Nephron (organoid): ENCODE measurements at regions not wholly inside any gene's neighbourhood (a gene's known extent, or its start where the extent isn't known, plus 50 kb on each side); places are given as distances from the start of the nearest gene placed in this dataset.

Experiments used
- H3K27ac Mint-ChIP-seq, 3 experiments: 2 replicates each; pipeline ENCODE4 v1.8.0; 2020; ENCODE audit warnings: mixed read lengths in 3 of 3, mild to moderate bottlenecking in 2 of 3, moderate library complexity in 1 of 3
- H3K27me3 Mint-ChIP-seq: 2 replicates; pipeline ENCODE4 v1.8.0; 2021; ENCODE audit warnings: low read depth, mild to moderate bottlenecking, moderate library complexity, mixed read lengths
- H3K36me3 Mint-ChIP-seq: 2 replicates; pipeline ENCODE4 v1.8.0; 2020; ENCODE audit warnings: low read depth, mixed read lengths
- H3K4me1 Mint-ChIP-seq: 2 replicates; pipeline ENCODE4 v1.8.0; 2020; ENCODE audit warnings: mixed read lengths
- H3K4me3 Mint-ChIP-seq, 3 experiments: 2 replicates each; pipeline ENCODE4 v1.8.0; 2020; ENCODE audit warnings: mild to moderate bottlenecking in 3 of 3, mixed read lengths in 3 of 3, moderate library complexity in 2 of 3
- H3K9me3 Mint-ChIP-seq: 2 replicates; pipeline ENCODE4 v1.8.0; 2020; ENCODE audit warnings: mixed read lengths
- TF ChIP-seq, protein P1 (sequence below), 3 experiments: fragments of 200-600 bp; sonication (generic); IDR thresholded peaks; one replicate each; pipeline ENCODE4 v1.5.0; 2021; ENCODE audit warnings: antibody characterized with exemption in 3 of 3; ENCODE audit not compliant: unreplicated experiment in 3 of 3

DNA sequence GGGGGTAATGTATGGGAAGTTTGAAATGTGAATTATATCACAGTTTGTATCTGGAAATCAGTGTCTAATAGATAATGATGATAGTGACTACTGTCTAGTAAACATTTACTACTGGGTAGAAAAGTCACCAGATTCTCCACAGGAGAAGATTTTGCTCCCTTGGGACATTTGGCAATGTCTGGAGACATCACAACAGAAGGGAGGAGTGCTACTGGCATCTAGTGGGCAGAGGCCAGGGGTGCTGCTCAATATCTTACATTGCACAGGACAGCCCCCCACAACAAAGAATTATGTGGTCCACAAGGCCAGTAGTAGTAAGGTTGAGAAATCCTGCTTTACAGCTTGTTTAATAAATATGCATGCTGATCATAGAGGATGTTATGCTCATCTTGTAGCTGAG, 92.3 kb upstream of the PRPS1L1 start:
- TF ChIP-seq, protein P1, sequence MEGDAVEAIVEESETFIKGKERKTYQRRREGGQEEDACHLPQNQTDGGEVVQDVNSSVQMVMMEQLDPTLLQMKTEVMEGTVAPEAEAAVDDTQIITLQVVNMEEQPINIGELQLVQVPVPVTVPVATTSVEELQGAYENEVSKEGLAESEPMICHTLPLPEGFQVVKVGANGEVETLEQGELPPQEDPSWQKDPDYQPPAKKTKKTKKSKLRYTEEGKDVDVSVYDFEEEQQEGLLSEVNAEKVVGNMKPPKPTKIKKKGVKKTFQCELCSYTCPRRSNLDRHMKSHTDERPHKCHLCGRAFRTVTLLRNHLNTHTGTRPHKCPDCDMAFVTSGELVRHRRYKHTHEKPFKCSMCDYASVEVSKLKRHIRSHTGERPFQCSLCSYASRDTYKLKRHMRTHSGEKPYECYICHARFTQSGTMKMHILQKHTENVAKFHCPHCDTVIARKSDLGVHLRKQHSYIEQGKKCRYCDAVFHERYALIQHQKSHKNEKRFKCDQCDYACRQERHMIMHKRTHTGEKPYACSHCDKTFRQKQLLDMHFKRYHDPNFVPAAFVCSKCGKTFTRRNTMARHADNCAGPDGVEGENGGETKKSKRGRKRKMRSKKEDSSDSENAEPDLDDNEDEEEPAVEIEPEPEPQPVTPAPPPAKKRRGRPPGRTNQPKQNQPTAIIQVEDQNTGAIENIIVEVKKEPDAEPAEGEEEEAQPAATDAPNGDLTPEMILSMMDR (IDR thresholded peaks at IDR 0.05; ENCODE audit: unreplicated experiment in 3 of 3), result peak in 2 of 3 experiments; percentile 9 to 30
- H3K9me3 Mint-ChIP-seq, result no peaks in the 10 kb centered on the region
- no peaks in the 10 kb centered on the region for H3K27me3 Mint-ChIP-seq
- peaks cover 10% of the 10 kb centered on the region for H3K4me1 Mint-ChIP-seq
- no peaks in the 10 kb centered on the region for H3K36me3 Mint-ChIP-seq
- no peak overlapping the region for H3K27ac Mint-ChIP-seq
- H3K4me3 Mint-ChIP-seq, result no peak overlapping the region

- Mint-ChIP-seq H3K27ac (no peak overlapping the region), H3K27me3 (no peaks in the 10 kb centered on the region), H3K9me3 (no peaks in the 10 kb centered on the region), H3K36me3 (no peaks in the 10 kb centered on the region), H3K4me3 (no peak overlapping the region), H3K4me1 (peaks cover 39% of the 10 kb centered on the region)
- TF ChIP-seq, protein P1 (IDR thresholded peaks at IDR 0.05; ENCODE audit: unreplicated experiment in 3 of 3), result no peak
These were observed 96.0 kb upstream of the PRPS1L1 start for GRCh38 chr7:18123508-18124239.

DNA sequence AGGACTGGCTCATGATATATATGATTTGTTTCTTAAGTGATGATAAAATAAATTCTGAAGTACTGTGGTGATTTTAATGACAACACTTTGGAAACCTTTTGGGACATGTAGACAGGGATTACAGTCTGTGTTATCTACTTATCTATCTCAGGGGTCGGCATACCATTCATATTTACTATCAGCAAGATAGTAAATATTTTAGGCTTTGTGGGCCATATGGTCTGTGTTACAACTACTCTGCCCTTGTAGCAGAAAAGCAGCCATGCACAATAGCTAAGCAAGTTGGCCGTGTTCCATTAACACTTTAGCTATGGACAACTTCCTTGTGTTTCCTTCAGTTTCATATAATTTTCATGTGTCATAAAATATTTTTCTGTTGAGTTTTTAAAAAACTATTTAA, 97.8 kb upstream of the PRPS1L1 start:
- no peaks in the 10 kb centered on the region for H3K27me3 Mint-ChIP-seq
- no peaks in the 10 kb centered on the region for H3K9me3 Mint-ChIP-seq
- H3K27ac Mint-ChIP-seq, result peak overlapping the region; percentile 37 to 77 (median 69)
- no peak overlapping the region for H3K4me3 Mint-ChIP-seq
- TF ChIP-seq, protein P1 (IDR thresholded peaks at IDR 0.05; ENCODE audit: unreplicated experiment in 3 of 3), result no peak
- H3K4me1 Mint-ChIP-seq, result peaks cover 42% of the 10 kb centered on the region
- no peaks in the 10 kb centered on the region for H3K36me3 Mint-ChIP-seq

- Mint-ChIP-seq H3K27ac (peak overlapping the region in 1 of 3 experiments; percentile 22), H3K4me1 (peaks cover 42% of the 10 kb centered on the region), H3K36me3 (no peaks in the 10 kb centered on the region), H3K27me3 (no peaks in the 10 kb centered on the region), H3K9me3 (no peaks in the 10 kb centered on the region), H3K4me3 (no peak overlapping the region)
- TF ChIP-seq, protein P1 (IDR thresholded peaks at IDR 0.05; ENCODE audit: unreplicated experiment in 3 of 3), result no peak
These were observed 98.6 kb upstream of the PRPS1L1 start for GRCh38 chr7:18126281-18126680.

DNA sequence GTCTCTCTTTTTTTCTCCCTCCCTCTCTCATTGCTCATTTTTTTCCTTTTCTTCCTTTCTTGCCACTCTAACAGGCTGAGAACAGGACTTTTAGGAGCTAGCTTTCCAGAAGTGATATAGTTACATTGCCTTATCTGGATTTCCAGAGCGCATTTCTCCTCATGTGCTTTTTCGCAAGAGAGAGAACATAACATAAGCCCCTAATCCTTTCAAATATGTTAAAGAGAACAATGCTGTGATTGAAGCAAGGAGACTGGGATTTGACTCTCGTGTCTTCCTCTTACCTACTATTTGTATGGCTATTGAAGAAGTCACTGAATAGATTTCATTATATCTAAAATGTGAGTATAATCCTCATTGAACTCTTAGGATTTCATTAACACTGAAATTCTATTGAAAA, 101.2 kb upstream of the PRPS1L1 start:
- Mint-ChIP-seq H3K27me3 (peaks cover 5% of the 10 kb centered on the region), H3K27ac (peak overlapping the region in 1 of 3 experiments; percentile 55), H3K36me3 (no peaks in the 10 kb centered on the region), H3K4me3 (no peak overlapping the region), H3K4me1 (peaks cover 50% of the 10 kb centered on the region), H3K9me3 (no peaks in the 10 kb centered on the region)
- TF ChIP-seq, protein P1 (IDR thresholded peaks at IDR 0.05; ENCODE audit: unreplicated experiment in 3 of 3), result no peak

DNA sequence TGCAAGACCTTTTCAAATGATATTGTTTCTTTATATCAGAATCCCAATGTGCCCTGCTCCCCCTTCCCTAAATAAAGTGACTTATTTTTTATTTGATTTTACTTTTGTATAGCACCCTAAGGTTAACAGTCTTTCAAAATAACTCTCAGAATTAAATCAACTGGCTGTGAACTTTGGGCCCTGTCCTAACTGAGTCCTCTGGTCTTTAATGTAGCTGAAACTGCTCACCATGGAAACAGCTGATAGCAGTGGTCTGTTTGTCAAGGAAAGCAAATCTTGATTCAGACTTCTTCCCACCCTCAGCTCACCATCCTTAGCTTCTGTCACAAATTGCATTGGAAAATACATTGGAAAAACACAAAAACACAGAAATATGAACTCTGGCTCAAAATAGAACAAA, 105.2 kb upstream of the PRPS1L1 start:
- H3K4me1 Mint-ChIP-seq, result peaks cover 19% of the 10 kb centered on the region
- peaks cover 5% of the 10 kb centered on the region for H3K27me3 Mint-ChIP-seq
- no peak overlapping the region for H3K27ac Mint-ChIP-seq
- H3K36me3 Mint-ChIP-seq, result no peaks in the 10 kb centered on the region
- no peaks in the 10 kb centered on the region for H3K9me3 Mint-ChIP-seq
- TF ChIP-seq, protein P1 (IDR thresholded peaks at IDR 0.05; ENCODE audit: unreplicated experiment in 3 of 3), result no peak
- H3K4me3 Mint-ChIP-seq, result no peak overlapping the region
